GM23248 (cell line): ENCODE measurements at regions not wholly inside any gene's neighbourhood (a gene's known extent, or its start where the extent isn't known, plus 50 kb on each side); places are given as distances from the start of the nearest gene placed in this dataset.

ENCODE experiments used
- EZH2 ChIP-seq: fragments of 200-600 bp; sonication (generic); IDR thresholded peaks from 2 replicates; pipeline ENCODE4 v1.6.1; 2018; ENCODE audit warnings: antibody characterized with exemption, mild to moderate bottlenecking; ENCODE audit not compliant: insufficient read depth, poor library complexity, severe bottlenecking
- EZH2phosphoT487 ChIP-seq: fragments of 200-600 bp; sonication (generic); IDR thresholded peaks from 2 replicates; pipeline ENCODE4 v1.6.1; 2018; ENCODE audit warnings: antibody characterized with exemption, moderate library complexity, mild to moderate bottlenecking, low read depth; ENCODE audit not compliant: insufficient read depth

DNA sequence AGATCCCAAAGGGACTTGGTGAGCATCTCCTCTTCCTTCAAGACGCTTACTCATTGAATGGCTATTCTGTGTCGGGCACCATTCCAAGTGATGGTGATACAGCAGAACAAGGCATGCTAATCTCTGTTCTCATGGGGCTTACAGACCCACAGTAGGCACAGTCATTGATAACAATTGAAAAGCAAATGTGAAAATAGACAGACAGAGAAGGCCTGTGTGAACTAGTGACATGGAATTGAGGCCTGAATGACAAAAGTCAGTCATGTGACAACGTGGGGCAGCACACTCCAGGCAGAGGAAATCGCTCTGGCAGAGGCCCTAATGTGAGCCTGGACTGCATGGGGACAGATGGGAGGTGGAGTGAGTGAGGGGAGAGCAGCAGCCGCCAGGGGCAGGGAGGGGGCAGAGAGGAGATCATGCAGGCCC lies 70.7 kb upstream of the CPLX2 start:
- TF ChIP-seq EZH2 (no peak), EZH2phosphoT487 (no peak)
